ENCODE measurements at regions not wholly inside any gene's neighbourhood (a gene's known extent, or its start where the extent isn't known, plus 50 kb on each side); places are given as distances from the start of the nearest gene placed in this dataset.

GRCh38 chr1:83813576-83813975 lies 185.4 kb downstream of the TTLL7 start:
- no peak for DNase-seq (ENCODE audit: low spot score)

GRCh38 chr1:83810144-83810543 lies 188.8 kb downstream of the TTLL7 start:
- DNase-seq (ENCODE audit: low spot score): no peak

GRCh38 chr1:83808536-83808935 lies 190.4 kb downstream of the TTLL7 start:
- DNase-seq (ENCODE audit: low spot score): no peak

- no peak for DNase-seq (ENCODE audit: low spot score)
These were observed 191.1 kb downstream of the TTLL7 start for GRCh38 chr1:83807821-83808220.

GRCh38 chr1:83807231-83807630 lies 191.7 kb downstream of the TTLL7 start:
- no peak for DNase-seq (ENCODE audit: low spot score)

- no peak for DNase-seq (ENCODE audit: low spot score)
These were observed 193.0 kb downstream of the TTLL7 start for GRCh38 chr1:83805921-83806320.

- DNase-seq (ENCODE audit: low spot score): no peak
These were observed 196.3 kb downstream of the TTLL7 start for GRCh38 chr1:83802460-83803152.

- no peak for DNase-seq (ENCODE audit: low spot score)
These were observed 196.9 kb downstream of the TTLL7 start for GRCh38 chr1:83802023-83802422.

GRCh38 chr1:83800066-83800465 lies 198.9 kb downstream of the TTLL7 start:
- no peak for DNase-seq (ENCODE audit: low spot score)

GRCh38 chr1:83799594-83799993 lies 199.3 kb downstream of the TTLL7 start:
- no peak for DNase-seq (ENCODE audit: low spot score)

- no peak for DNase-seq (ENCODE audit: low spot score)
These were observed 200.0 kb downstream of the TTLL7 start for GRCh38 chr1:83798965-83799364.

- DNase-seq (ENCODE audit: low spot score): no peak
These were observed 202.5 kb downstream of the TTLL7 start for GRCh38 chr1:83796409-83796808.

- DNase-seq (ENCODE audit: low spot score): no peak
These were observed 204.5 kb downstream of the TTLL7 start for GRCh38 chr1:83794384-83794783.

GRCh38 chr1:83791821-83792437 lies 207.0 kb downstream of the TTLL7 start:
- DNase-seq (ENCODE audit: low spot score): no peak

GRCh38 chr1:83790446-83790845 lies 208.5 kb downstream of the TTLL7 start:
- DNase-seq (ENCODE audit: low spot score): no peak

GRCh38 chr1:83787246-83787998 lies 211.5 kb downstream of the TTLL7 start:
- no peak for DNase-seq (ENCODE audit: low spot score)

- no peak for DNase-seq (ENCODE audit: low spot score)
These were observed 217.3 kb downstream of the TTLL7 start for GRCh38 chr1:83781667-83782066.

GRCh38 chr1:83779565-83779964 lies 219.4 kb downstream of the TTLL7 start:
- DNase-seq (ENCODE audit: low spot score): no peak

GRCh38 chr1:83777758-83778101 lies 221.2 kb downstream of the TTLL7 start:
- DNase-seq (ENCODE audit: low spot score): no peak

GRCh38 chr1:83776913-83777757 lies 221.8 kb downstream of the TTLL7 start:
- DNase-seq (ENCODE audit: low spot score): no peak

- no peak for DNase-seq (ENCODE audit: low spot score)
These were observed 222.8 kb downstream of the TTLL7 start for GRCh38 chr1:83775977-83776603.

- DNase-seq (ENCODE audit: low spot score): no peak
These were observed 225.9 kb downstream of the TTLL7 start for GRCh38 chr1:83773059-83773458.

Measured in kidney capillary endothelial cell (primary cell).